AG04449 (cell line): ENCODE measurements at regions not wholly inside any gene's neighbourhood (a gene's known extent, or its start where the extent isn't known, plus 50 kb on each side); places are given as distances from the start of the nearest gene placed in this dataset.

Experiments
- CTCF ChIA-PET: fragments of 350-600 bp; formaldehyde crosslinking; extraction: SDS; loops from one replicate; lab custom pipeline; 2021; ENCODE audit warnings: antibody characterized with exemption; lab: Yijun Ruan, JAX
- POLR2A ChIA-PET: fragments of 400-600, 350-600 bp; formaldehyde crosslinking; extraction: SDS; loops from one replicate; lab custom pipeline; 2020; ENCODE audit warnings: antibody characterized with exemption, inconsistent platforms; lab: Yijun Ruan, JAX
- DNase-seq: peaks from one replicate; pipeline ENCODE4 v3.0.0-alpha.2; 2010; ENCODE audit warnings: low read depth, low spot score
- H3K4me3 ChIP-seq: 2 replicates; pipeline ENCODE4 v1.5.1; 2011; ENCODE audit warnings: low read depth, mild to moderate bottlenecking, control low read depth, low read length
- TF ChIP-seq, protein P1 (sequence below): IDR thresholded peaks from one replicate; pipeline ENCODE4 v1.5.1; 2011; ENCODE audit warnings: mild to moderate bottlenecking, moderate library complexity, low read length, control low read depth, inconsistent platforms; ENCODE audit not compliant: insufficient read depth; ENCODE audit errors: missing control alignments

DNA sequence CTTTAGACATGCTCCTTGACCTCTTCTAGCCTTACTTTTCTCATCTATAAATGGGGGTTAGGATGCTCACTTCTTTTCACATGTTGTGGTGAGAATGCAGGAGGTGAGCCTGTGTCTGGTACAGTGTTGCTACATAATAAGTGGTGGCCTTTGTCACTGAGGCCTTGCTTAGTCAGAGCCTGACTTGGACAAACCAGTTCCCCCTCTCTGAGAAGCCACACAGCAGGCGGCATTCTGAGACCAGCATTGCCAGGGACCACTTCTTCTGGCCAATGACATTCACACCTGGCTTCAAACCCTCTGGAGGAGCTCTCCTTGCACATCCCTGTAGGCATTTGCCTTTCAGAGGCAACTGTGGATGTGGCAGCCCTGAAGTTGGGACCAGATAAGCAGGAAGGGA lies 95.7 kb downstream of the MINAR1 start:
- DNase-seq: no peak
- POLR2A ChIA-PET: no interaction called here
- TF ChIP-seq, protein P1, sequence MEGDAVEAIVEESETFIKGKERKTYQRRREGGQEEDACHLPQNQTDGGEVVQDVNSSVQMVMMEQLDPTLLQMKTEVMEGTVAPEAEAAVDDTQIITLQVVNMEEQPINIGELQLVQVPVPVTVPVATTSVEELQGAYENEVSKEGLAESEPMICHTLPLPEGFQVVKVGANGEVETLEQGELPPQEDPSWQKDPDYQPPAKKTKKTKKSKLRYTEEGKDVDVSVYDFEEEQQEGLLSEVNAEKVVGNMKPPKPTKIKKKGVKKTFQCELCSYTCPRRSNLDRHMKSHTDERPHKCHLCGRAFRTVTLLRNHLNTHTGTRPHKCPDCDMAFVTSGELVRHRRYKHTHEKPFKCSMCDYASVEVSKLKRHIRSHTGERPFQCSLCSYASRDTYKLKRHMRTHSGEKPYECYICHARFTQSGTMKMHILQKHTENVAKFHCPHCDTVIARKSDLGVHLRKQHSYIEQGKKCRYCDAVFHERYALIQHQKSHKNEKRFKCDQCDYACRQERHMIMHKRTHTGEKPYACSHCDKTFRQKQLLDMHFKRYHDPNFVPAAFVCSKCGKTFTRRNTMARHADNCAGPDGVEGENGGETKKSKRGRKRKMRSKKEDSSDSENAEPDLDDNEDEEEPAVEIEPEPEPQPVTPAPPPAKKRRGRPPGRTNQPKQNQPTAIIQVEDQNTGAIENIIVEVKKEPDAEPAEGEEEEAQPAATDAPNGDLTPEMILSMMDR: no peak
- no peak overlapping the region for H3K4me3 ChIP-seq
- CTCF ChIA-PET: no interaction called here

DNA sequence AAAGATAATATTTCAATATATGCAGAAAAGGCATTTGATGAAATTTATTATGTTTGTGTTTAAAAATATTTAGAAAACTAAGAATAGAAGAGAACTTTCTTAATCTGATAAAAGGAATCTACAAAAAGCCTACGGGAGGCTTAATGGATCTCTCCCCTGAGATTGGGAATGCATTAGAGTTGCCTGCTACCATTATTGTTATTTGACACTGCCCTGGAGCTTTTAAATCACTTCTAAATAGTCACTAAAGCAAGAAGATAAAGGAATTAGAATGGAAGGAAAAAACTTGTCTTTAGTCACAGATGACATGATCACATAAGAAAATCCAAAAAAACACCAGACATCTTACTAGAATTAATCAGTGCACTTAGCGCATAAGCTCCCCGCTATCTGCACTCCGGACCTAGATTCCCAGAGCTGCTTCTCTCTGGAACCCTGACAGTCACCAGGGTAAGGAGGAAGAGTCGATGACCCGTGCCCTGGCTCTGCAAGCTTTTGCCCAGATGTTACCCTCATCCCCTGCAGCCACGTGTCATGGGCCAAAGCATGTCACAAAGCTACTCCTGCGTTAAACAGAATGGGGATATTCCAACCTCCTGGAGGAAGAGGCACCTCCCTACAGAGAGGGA lies 97.1 kb downstream of the MINAR1 start:
- H3K4me3 ChIP-seq: no peak overlapping the region
- POLR2A ChIA-PET: no interaction called here
- TF ChIP-seq, protein P1: no peak
- CTCF ChIA-PET: interaction anchor here (1.0 to 1.4 kb wide), 3 partner anchors 148 to 326 kb away, joined by 3 read pairs; no protein-coding TSS in a partner anchor
- no peak for DNase-seq

DNA sequence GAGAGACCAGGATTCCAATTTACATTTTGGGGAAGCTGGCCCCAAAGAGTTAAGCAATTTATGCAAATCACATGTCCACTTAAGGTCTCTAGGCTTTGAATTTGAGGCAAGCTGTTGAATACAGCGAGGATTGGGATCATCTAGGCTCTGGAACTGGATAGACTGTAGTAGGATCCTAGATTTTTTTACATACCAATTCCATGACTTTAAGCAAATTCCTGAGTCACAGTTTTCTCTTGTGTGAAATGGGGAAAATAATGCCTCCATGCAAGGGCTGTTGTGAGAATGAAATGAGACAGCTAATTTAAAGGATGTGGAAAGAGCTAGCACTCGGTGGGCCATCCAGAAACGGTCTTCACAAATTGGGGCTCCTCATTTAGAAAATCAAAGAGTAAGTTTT lies 103.4 kb downstream of the MINAR1 start:
- DNase-seq: no peak

DNA sequence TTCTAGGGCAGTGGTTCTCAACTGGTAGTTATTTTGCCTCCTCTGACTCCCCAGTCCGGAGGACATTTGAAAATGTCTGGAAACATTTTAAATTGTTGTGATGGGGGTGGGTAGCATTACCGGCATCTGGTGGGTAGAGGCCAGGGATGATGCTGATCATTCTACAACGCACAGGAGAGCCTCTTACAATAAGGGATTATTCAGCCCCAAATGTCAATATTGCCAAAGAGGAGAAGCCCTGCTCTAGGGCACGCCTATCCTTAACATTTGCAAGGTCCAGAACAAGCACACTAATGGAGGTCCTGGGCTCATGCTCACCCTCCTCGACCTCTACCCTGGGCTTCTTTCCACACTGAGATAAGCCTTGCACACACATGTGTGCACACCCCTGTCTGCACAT lies 106.4 kb downstream of the MINAR1 start:
- H3K4me3 ChIP-seq: no peak overlapping the region
- TF ChIP-seq, protein P1: no peak
- POLR2A ChIA-PET: no interaction called here
- CTCF ChIA-PET: no interaction called here
- DNase-seq: no peak

More for the DNA sequence above, 103.4 kb downstream of the MINAR1 start:
- TF ChIP-seq, protein P1: no peak
- POLR2A ChIA-PET: no interaction called here
- no peak overlapping the region for H3K4me3 ChIP-seq
- CTCF ChIA-PET: interaction anchor here (1.3 kb wide), 1 partner anchor 10 kb away, joined by 4 read pairs; no protein-coding TSS in a partner anchor

DNA sequence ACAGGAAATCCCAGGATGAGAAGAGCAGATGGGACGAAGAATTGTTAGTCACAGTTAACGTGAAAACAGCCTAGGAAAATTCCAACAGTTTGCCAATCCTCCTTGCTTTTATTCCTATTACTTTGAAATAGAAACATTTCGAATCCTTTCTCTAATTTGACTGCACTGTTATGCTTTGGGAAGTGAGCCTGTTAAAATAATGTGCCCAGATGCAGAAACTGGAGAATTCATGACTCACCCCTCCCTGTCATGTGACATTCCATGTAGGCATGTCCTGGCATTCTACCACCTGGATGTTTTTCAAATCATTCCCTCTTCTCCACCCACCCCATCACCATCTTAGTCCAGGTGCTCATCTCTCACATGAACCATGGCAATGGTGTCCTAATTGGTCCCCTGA lies 107.3 kb downstream of the MINAR1 start:
- TF ChIP-seq, protein P1: no peak
- CTCF ChIA-PET: no interaction called here
- H3K4me3 ChIP-seq: no peak overlapping the region
- POLR2A ChIA-PET: no interaction called here
- no peak for DNase-seq

DNA sequence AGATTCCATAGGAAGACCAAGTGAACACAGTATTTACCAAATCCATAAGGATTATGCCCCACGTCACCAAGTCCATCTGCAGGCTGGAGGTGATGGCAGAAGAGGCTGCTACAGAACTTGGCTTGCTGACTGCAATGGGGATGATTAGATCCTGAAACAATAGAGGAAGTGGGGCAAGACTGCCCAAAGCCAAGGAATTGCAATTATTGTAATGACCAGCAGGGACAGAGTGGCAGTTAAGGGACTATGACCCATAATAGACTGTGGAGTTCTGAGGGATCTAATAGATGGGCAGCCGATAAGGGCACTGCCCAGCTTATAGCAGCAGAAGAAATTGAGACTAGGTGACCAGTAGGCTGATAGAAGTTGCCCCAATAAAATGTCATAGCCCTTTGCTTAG lies 108.4 kb downstream of the MINAR1 start:
- ChIA-PET CTCF (interaction anchor here (1.0 kb wide), 1 partner anchor 159 kb away, joined by 3 read pairs; no protein-coding TSS in a partner anchor), POLR2A (no interaction called here)
- no peak overlapping the region for H3K4me3 ChIP-seq
- no peak for DNase-seq
- TF ChIP-seq, protein P1: no peak
